ENCODE measurements at regions not wholly inside any gene's neighbourhood (a gene's known extent, or its start where the extent isn't known, plus 50 kb on each side); places are given as distances from the start of the nearest gene placed in this dataset.
"Not testable (repeated sequence)": the region's sequence is repeated elsewhere in the genome, so short reads cannot be mapped to it uniquely, and the experiment has no call there.

DNA sequence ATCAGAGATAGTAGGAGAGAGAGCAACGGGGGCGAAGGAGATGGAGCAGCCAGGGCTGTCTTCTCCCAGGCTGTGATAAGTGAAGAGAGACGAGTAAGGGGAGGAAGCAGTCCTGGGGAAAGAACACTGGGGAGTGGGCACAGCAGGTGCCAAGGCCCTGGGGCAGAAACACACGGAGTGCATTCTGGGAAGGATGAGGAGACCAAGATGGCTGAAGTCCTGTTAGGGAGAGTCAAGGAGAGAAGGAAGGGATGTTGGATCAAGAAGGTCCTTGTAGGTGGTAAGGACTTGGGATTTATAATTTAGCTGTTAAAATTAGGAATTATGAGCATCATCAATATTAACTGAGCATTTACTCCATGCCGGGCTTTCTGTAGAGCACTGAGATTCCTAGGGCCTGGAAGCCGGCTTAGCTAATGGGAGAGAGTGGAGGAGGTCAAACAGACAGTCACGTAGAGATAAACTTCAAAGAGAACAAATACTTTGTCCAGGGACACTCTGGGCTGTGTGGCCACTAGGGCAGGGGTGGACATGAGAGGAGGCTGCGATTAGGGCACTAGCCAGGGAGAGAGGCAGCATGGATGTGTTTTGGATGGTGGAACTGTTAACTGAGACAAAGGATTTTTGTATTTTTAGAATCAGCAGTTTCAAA is 134.2 kb upstream of the PEG3 start:
- H3K27me3 ChIP-seq = no peaks in the 10 kb centered on the region
- intact Hi-C loops (cut with DNase I) = no loop called here
- H3K27ac ChIP-seq = no peak overlapping the region
- no peaks in the 10 kb centered on the region for H3K9me3 ChIP-seq
- H3K4me1 ChIP-seq = no peaks in the 10 kb centered on the region
- no peak for FAIRE-seq
- TF ChIP-seq, protein P1, sequence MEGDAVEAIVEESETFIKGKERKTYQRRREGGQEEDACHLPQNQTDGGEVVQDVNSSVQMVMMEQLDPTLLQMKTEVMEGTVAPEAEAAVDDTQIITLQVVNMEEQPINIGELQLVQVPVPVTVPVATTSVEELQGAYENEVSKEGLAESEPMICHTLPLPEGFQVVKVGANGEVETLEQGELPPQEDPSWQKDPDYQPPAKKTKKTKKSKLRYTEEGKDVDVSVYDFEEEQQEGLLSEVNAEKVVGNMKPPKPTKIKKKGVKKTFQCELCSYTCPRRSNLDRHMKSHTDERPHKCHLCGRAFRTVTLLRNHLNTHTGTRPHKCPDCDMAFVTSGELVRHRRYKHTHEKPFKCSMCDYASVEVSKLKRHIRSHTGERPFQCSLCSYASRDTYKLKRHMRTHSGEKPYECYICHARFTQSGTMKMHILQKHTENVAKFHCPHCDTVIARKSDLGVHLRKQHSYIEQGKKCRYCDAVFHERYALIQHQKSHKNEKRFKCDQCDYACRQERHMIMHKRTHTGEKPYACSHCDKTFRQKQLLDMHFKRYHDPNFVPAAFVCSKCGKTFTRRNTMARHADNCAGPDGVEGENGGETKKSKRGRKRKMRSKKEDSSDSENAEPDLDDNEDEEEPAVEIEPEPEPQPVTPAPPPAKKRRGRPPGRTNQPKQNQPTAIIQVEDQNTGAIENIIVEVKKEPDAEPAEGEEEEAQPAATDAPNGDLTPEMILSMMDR (IDR thresholded peaks at IDR 0.05) = no peak
- no peaks in the 10 kb centered on the region for H3K36me3 ChIP-seq
- no peak overlapping the region for H3K4me3 ChIP-seq
- 33% methylated on average over 8 of the region's 8 CpGs for WGBS, 2 donors
- no peak for ATAC-seq
- DNase-seq = no peak

DNA sequence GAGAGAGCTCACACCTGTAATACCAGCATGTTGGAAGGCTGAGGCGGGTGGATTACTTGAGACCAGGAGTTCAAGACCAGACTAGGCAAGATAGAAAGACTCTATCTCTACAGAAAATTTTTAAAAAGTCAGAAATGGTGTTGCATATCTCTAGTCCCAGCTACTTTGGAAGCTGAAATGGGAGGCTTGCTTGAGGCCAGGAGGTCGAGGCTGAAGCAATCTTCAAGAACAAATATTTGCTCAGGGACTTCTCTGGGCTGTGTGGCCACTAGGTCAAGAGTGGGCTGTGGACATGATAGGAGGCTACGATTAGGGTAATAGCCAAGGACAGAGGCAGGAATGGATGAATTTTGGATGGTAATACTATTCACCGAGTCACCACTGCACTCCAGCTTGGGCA is 135.8 kb upstream of the PEG3 start:
- TF ChIP-seq, protein P1 (IDR thresholded peaks at IDR 0.05) = no peak
- intact Hi-C loops (cut with DNase I) = no loop called here
- no peaks in the 10 kb centered on the region for H3K36me3 ChIP-seq
- no peak overlapping the region for H3K4me3 ChIP-seq
- WGBS, 2 donors = 41 to 42% methylated on average over 4 of the region's 4 CpGs
- FAIRE-seq (no peak), DNase-seq (no peak), ATAC-seq (no peak)
- no peaks in the 10 kb centered on the region for H3K27me3 ChIP-seq
- no peak overlapping the region for H3K27ac ChIP-seq
- H3K4me1 ChIP-seq = no peaks in the 10 kb centered on the region
- no peaks in the 10 kb centered on the region for H3K9me3 ChIP-seq

DNA sequence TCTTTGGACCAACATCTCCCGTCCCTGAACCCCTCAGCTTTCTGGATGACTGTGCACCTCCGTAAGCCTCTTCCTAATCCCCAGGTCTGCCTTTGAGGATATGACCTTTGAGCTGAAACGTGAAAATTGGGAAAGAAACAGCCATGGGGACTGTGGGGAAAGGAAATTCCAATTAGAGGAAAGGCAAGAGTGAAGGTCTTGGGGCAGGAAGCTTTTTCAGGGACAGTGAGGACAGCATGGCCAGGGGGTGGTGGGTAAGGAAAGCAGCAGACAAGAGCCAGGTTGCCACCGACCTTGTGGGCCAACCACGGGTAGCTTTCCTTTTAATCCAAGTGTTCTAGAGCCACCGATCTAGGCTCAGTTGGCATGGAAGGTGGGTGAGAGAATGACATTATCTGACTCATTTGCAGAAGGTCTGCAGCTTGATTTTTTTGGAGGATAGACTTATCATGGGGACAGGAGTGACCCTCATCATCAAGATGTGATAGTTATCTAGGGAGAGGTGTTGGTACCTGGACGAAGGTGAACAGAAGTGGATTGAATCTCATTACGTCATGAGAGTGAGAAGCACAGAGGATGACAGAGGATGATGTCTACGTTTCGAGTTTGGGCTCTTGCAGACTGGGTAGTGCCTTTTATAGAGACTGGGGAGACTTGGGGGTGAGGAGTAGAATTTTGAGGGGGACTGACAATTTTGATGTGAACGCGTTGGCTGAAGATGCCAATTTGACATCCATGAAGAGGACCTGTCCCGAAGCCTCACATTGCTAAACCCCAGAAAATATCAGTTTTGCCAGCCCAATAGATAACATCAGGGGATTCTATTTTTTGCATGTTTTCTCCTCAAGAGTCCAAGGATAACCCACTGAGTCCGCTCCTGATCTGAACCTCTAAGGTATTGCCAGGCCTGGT is 136.7 kb upstream of the PEG3 start:
- FAIRE-seq (no peak), ATAC-seq (no peak), DNase-seq (no peak)
- 64 to 68% methylated on average over 14 of the region's 14 CpGs for WGBS, 2 donors
- no peaks in the 10 kb centered on the region for H3K36me3 ChIP-seq
- H3K4me1 ChIP-seq = no peaks in the 10 kb centered on the region
- intact Hi-C loops (cut with DNase I) = no loop called here
- TF ChIP-seq, protein P1 (IDR thresholded peaks at IDR 0.05) = no peak
- no peak overlapping the region for H3K27ac ChIP-seq
- no peaks in the 10 kb centered on the region for H3K27me3 ChIP-seq
- no peaks in the 10 kb centered on the region for H3K9me3 ChIP-seq
- no peak overlapping the region for H3K4me3 ChIP-seq

DNA sequence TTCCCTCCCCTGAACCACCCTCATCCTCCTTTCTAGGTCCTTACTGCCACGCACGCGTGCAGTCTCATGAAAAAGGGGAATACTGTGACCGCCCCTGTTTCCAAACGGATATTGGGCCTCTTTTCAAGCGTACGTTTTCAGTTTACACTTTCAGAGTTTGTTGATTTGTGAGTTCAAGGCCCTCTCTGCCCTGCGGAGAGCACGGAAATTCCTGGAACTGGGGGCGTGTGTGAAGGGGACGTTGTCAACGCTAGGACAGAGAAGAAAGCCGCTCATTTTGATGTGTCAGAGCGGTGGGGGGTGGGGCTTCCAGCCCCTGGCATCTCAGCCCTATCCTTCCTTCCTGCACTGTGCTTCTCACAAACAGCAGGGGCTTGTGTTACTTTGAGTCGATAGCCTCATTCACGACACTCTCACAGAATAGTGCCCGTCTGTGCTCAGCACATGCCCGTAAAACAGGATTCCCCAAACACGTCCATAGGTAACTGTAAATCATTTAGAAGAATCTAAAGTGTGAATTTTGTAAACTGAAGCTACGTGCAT is 137.6 kb upstream of the PEG3 start:
- H3K9me3 ChIP-seq = no peaks in the 10 kb centered on the region
- ATAC-seq = no peak

DNA sequence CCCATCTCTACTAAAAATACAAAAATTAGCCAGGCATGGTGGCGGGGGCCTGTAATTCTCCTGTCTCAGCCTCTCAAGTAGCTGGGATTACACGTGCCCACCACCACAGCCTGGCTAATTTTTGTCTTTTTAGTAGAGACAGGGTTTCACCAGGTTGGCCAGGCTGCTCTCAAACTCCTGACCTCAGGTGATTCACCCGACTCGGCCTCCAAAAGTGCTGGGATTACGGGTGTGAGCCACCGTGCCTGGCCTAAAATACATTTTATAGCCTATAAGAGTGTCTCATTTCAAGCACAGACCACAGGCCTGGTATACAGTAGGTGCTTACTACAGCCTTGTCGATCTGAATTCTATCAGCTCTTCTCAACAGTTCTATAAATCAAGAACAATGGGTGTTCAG is 139.5 kb upstream of the USP29 start:
- H3K36me3 ChIP-seq; ATAC-seq; H3K4me3 ChIP-seq; H3K4me1 ChIP-seq; H3K27me3 ChIP-seq; DNase-seq; FAIRE-seq; H3K27ac ChIP-seq; intact Hi-C loops (cut with DNase I); H3K9me3 ChIP-seq: not testable (repeated sequence)
- 79 to 80% methylated on average over 7 of the region's 7 CpGs for WGBS, 2 donors

More for the DNA sequence above, 137.6 kb upstream of the PEG3 start:
- TF ChIP-seq, protein P1 (IDR thresholded peaks at IDR 0.05) = no peak
- DNase-seq = no peak
- no peaks in the 10 kb centered on the region for H3K36me3 ChIP-seq
- H3K4me3 ChIP-seq = no peak overlapping the region
- no peaks in the 10 kb centered on the region for H3K27me3 ChIP-seq
- H3K4me1 ChIP-seq = no peaks in the 10 kb centered on the region
- 29 to 35% methylated on average over 20 of the region's 20 CpGs for WGBS, 2 donors
- no peak for FAIRE-seq
- no peak overlapping the region for H3K27ac ChIP-seq
- intact Hi-C loops (cut with DNase I) = no loop called here

Data from pancreas (tissue), 10 donors.